ENCODE measurements at regions not wholly inside any gene's neighbourhood (a gene's known extent, or its start where the extent isn't known, plus 50 kb on each side); places are given as distances from the start of the nearest gene placed in this dataset.
A peak's percentile ranks its signal among the peaks of the same experiment; 100 is the strongest.

- Histone ChIP-seq H4K20me1 (ENCODE audit: insufficient read depth, low read length) (no peaks in the 10 kb centered on the region), H3K9ac (ENCODE audit: low read length) (no peak overlapping the region), H3K36me3 (replicated peaks; ENCODE audit: low read depth, low read length) (no peaks in the 10 kb centered on the region), H3K4me3 (ENCODE audit: low read length) (no peak overlapping the region), H3K4me1 (ENCODE audit: low read length) (no peaks in the 10 kb centered on the region), H3K9me3 (ENCODE audit: insufficient read depth, low read length) (no peaks in the 10 kb centered on the region), H2AFZ (ENCODE audit: low read depth, low read length) (no peak overlapping the region), H3K4me2 (ENCODE audit: low read length) (no peak overlapping the region), H3K27me3 (ENCODE audit: low read depth, low read length) (0 out of 2 replicates have a peak, but pooled peaks cover 2% of the 10 kb centered on the region), H3K27ac (ENCODE audit: low read length) (no peak overlapping the region), H3K79me2 (ENCODE audit: low read length) (no peaks in the 10 kb centered on the region)
- no peak for TF ChIP-seq CTCF (IDR thresholded peaks at IDR 0.05; ENCODE audit: low read depth, low read length)
- TF ChIP-seq EZH2phosphoT487 (IDR thresholded peaks at IDR 0.05; ENCODE audit: low read depth) = no peak
These were observed 211.8 kb downstream of the EDN1 start for GRCh38 chr6:12501990-12502389.

- no peak overlapping the region for H3K4me2 ChIP-seq (ENCODE audit: low read length)
- H3K4me3 ChIP-seq (ENCODE audit: low read length) = no peak overlapping the region
- H3K4me1 ChIP-seq (ENCODE audit: low read length) = no peaks in the 10 kb centered on the region
- H3K27ac ChIP-seq (ENCODE audit: low read length) = no peak overlapping the region
- H4K20me1 ChIP-seq (ENCODE audit: insufficient read depth, low read length) = no peaks in the 10 kb centered on the region
- H3K36me3 ChIP-seq (replicated peaks; ENCODE audit: low read depth, low read length) = no peaks in the 10 kb centered on the region
- H3K9ac ChIP-seq (ENCODE audit: low read length) = no peak overlapping the region
- TF ChIP-seq CTCF (IDR thresholded peaks at IDR 0.05; ENCODE audit: low read depth, low read length) = peak; percentile 51
- no peak for TF ChIP-seq EZH2phosphoT487 (IDR thresholded peaks at IDR 0.05; ENCODE audit: low read depth)
- H3K9me3 ChIP-seq (ENCODE audit: insufficient read depth, low read length) = no peaks in the 10 kb centered on the region
- H2AFZ ChIP-seq (ENCODE audit: low read depth, low read length) = no peak overlapping the region
- 0 out of 2 replicates have a peak, but pooled peaks cover 6% of the 10 kb centered on the region for H3K27me3 ChIP-seq (ENCODE audit: low read depth, low read length)
- no peaks in the 10 kb centered on the region for H3K79me2 ChIP-seq (ENCODE audit: low read length)
These were observed 212.1 kb upstream of the PHACTR1 start for GRCh38 chr6:12504325-12504966.

- Histone ChIP-seq H3K79me2 (ENCODE audit: low read length) (no peaks in the 10 kb centered on the region), H3K27ac (ENCODE audit: low read length) (no peak overlapping the region)
These were observed 211.1 kb upstream of the PHACTR1 start for GRCh38 chr6:12505486-12505885.

GRCh38 chr6:12506159-12506558 lies 210.4 kb upstream of the PHACTR1 start:
- H3K4me3 ChIP-seq (ENCODE audit: low read length) = no peak overlapping the region
- no peaks in the 10 kb centered on the region for H4K20me1 ChIP-seq (ENCODE audit: insufficient read depth, low read length)
- no peaks in the 10 kb centered on the region for H3K79me2 ChIP-seq (ENCODE audit: low read length)
- H3K9me3 ChIP-seq (ENCODE audit: insufficient read depth, low read length) = no peaks in the 10 kb centered on the region
- H3K27me3 ChIP-seq (ENCODE audit: low read depth, low read length) = 0 out of 2 replicates have a peak, but pooled peaks cover 6% of the 10 kb centered on the region
- H3K4me1 ChIP-seq (ENCODE audit: low read length) = no peaks in the 10 kb centered on the region
- H3K36me3 ChIP-seq (replicated peaks; ENCODE audit: low read depth, low read length) = no peaks in the 10 kb centered on the region
- H3K27ac ChIP-seq (ENCODE audit: low read length) = no peak overlapping the region
- no peak overlapping the region for H3K4me2 ChIP-seq (ENCODE audit: low read length)
- TF ChIP-seq CTCF (IDR thresholded peaks at IDR 0.05; ENCODE audit: low read depth, low read length) (no peak), EZH2phosphoT487 (IDR thresholded peaks at IDR 0.05; ENCODE audit: low read depth) (no peak)
- H3K9ac ChIP-seq (ENCODE audit: low read length) = no peak overlapping the region
- no peak overlapping the region for H2AFZ ChIP-seq (ENCODE audit: low read depth, low read length)

More at GRCh38 chr6:12505486-12505885, 211.1 kb upstream of the PHACTR1 start:
- H3K27me3 ChIP-seq (ENCODE audit: low read depth, low read length) = 0 out of 2 replicates have a peak, but pooled peaks cover 6% of the 10 kb centered on the region
- no peak overlapping the region for H2AFZ ChIP-seq (ENCODE audit: low read depth, low read length)
- H4K20me1 ChIP-seq (ENCODE audit: insufficient read depth, low read length) = no peaks in the 10 kb centered on the region
- no peak for TF ChIP-seq CTCF (IDR thresholded peaks at IDR 0.05; ENCODE audit: low read depth, low read length)
- TF ChIP-seq EZH2phosphoT487 (IDR thresholded peaks at IDR 0.05; ENCODE audit: low read depth) = no peak
- no peaks in the 10 kb centered on the region for H3K4me1 ChIP-seq (ENCODE audit: low read length)
- H3K36me3 ChIP-seq (replicated peaks; ENCODE audit: low read depth, low read length) = no peaks in the 10 kb centered on the region
- no peak overlapping the region for H3K9ac ChIP-seq (ENCODE audit: low read length)
- H3K4me2 ChIP-seq (ENCODE audit: low read length) = no peak overlapping the region
- no peaks in the 10 kb centered on the region for H3K9me3 ChIP-seq (ENCODE audit: insufficient read depth, low read length)
- H3K4me3 ChIP-seq (ENCODE audit: low read length) = no peak overlapping the region
